ENCODE measurements at regions not wholly inside any gene's neighbourhood (a gene's known extent, or its start where the extent isn't known, plus 50 kb on each side); places are given as distances from the start of the nearest gene placed in this dataset.

DNA sequence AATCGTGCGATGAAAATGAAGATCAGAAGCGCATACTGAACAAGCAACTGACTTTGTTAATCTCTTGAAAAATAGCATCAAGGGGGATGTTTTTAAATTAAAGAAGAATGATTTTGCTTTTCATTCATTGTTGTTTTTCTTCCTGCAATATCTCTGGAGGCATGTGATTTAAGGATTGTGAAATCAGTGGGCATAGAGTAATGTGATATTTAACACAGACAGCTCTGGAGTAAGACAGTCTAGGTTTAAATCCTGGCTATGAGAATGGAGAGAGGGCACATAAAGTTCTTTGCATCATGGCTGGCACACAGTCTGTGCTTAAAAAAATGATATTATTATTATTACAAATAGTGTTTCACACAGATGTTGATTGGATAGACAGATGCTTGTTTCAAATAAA is 243.1 kb upstream of the NBEA start:
- TF ChIP-seq, protein P1, sequence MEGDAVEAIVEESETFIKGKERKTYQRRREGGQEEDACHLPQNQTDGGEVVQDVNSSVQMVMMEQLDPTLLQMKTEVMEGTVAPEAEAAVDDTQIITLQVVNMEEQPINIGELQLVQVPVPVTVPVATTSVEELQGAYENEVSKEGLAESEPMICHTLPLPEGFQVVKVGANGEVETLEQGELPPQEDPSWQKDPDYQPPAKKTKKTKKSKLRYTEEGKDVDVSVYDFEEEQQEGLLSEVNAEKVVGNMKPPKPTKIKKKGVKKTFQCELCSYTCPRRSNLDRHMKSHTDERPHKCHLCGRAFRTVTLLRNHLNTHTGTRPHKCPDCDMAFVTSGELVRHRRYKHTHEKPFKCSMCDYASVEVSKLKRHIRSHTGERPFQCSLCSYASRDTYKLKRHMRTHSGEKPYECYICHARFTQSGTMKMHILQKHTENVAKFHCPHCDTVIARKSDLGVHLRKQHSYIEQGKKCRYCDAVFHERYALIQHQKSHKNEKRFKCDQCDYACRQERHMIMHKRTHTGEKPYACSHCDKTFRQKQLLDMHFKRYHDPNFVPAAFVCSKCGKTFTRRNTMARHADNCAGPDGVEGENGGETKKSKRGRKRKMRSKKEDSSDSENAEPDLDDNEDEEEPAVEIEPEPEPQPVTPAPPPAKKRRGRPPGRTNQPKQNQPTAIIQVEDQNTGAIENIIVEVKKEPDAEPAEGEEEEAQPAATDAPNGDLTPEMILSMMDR (IDR thresholded peaks at IDR 0.05; ENCODE audit: low read depth, low read length), result no peak
- no peak for TF ChIP-seq EZH2phosphoT487 (IDR thresholded peaks at IDR 0.05; ENCODE audit: low read depth)

All from OCI-LY3 (cell line).